Vagina (tissue), 2 donors: ENCODE measurements at regions not wholly inside any gene's neighbourhood (a gene's known extent, or its start where the extent isn't known, plus 50 kb on each side); places are given as distances from the start of the nearest gene placed in this dataset.

Experiments
- POLR2A ChIP-seq, 2 donors: fragments of 450-650 bp; IDR thresholded peaks; one replicate each; pipeline ENCODE4 v1.6.1; 2017; ENCODE audit warnings: antibody characterized with exemption in 2 of 2, mild to moderate bottlenecking in 2 of 2, moderate library complexity in 2 of 2
- TF ChIP-seq, protein P1 (sequence below), 3 experiments: fragments of 450-650 bp in 2 of 3; fragments of 200-600 bp in 1 of 3; sonication (generic) in 1 of 3; IDR thresholded peaks; one replicate each; pipeline ENCODE4 v1.5.1; 2017 to 2019; ENCODE audit warnings: antibody characterized with exemption in 3 of 3, mild to moderate bottlenecking in 2 of 3, moderate library complexity in 2 of 3

DNA sequence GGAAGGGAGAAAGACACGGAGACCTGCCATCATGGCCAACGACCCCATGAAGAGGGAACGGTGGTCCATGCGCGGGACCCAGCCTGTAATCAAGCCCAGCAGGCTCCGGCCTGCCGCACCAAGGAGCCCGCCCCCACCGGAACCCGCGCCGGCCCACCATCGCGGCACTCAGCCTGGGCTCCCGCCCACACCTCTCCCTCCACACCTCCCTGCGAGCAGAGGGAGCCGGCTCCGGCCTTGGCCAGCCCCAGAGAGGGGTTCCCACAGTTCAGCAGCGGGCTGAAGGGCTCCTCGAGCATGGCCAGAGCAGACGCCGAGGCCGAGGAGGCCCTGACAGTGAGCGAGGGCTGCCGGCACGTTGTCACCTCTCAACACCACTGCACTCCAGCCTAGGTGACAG is 1302.8 kb upstream of the CNTN5 start:
- TF ChIP-seq, protein P1, sequence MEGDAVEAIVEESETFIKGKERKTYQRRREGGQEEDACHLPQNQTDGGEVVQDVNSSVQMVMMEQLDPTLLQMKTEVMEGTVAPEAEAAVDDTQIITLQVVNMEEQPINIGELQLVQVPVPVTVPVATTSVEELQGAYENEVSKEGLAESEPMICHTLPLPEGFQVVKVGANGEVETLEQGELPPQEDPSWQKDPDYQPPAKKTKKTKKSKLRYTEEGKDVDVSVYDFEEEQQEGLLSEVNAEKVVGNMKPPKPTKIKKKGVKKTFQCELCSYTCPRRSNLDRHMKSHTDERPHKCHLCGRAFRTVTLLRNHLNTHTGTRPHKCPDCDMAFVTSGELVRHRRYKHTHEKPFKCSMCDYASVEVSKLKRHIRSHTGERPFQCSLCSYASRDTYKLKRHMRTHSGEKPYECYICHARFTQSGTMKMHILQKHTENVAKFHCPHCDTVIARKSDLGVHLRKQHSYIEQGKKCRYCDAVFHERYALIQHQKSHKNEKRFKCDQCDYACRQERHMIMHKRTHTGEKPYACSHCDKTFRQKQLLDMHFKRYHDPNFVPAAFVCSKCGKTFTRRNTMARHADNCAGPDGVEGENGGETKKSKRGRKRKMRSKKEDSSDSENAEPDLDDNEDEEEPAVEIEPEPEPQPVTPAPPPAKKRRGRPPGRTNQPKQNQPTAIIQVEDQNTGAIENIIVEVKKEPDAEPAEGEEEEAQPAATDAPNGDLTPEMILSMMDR (IDR thresholded peaks at IDR 0.05) = no peak
- TF ChIP-seq POLR2A (IDR thresholded peaks at IDR 0.05) = no peak
